ENCODE measurements at regions not wholly inside any gene's neighbourhood (a gene's known extent, or its start where the extent isn't known, plus 50 kb on each side); places are given as distances from the start of the nearest gene placed in this dataset.

DNA sequence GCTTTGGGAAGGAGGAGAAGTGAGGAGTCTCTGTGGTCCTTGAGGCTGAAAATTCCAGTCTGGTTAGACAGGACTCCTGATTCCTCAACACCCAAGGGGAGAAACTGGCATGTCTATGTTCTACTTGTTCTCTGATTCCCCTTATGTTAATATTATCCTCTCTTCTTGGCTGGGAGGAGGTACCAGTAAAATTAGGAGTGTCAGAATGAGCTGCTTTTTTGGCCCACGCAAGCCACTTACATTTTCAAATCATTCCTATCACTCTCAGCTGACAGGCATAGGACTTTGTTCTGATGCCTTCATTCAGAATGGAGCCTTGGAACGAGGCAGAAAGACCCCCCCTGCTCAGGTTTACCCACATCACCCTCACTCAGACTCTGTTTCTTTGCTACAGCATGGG, 1077.2 kb downstream of the BCL11B start:
- TF ChIP-seq MXI1 (conservative IDR thresholded peaks at IDR 0.05; ENCODE audit: poor library complexity, severe bottlenecking) = no peak
- TF ChIP-seq, protein P1, sequence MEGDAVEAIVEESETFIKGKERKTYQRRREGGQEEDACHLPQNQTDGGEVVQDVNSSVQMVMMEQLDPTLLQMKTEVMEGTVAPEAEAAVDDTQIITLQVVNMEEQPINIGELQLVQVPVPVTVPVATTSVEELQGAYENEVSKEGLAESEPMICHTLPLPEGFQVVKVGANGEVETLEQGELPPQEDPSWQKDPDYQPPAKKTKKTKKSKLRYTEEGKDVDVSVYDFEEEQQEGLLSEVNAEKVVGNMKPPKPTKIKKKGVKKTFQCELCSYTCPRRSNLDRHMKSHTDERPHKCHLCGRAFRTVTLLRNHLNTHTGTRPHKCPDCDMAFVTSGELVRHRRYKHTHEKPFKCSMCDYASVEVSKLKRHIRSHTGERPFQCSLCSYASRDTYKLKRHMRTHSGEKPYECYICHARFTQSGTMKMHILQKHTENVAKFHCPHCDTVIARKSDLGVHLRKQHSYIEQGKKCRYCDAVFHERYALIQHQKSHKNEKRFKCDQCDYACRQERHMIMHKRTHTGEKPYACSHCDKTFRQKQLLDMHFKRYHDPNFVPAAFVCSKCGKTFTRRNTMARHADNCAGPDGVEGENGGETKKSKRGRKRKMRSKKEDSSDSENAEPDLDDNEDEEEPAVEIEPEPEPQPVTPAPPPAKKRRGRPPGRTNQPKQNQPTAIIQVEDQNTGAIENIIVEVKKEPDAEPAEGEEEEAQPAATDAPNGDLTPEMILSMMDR (IDR thresholded peaks at IDR 0.05; ENCODE audit: poor library complexity, severe bottlenecking) = no peak
- TF ChIP-seq EZH2 (IDR thresholded peaks at IDR 0.05; ENCODE audit: borderline replicate concordance, insufficient read depth, low read length, poor library complexity, severe bottlenecking) = no peak
- no peak for TF ChIP-seq RAD21 (conservative IDR thresholded peaks at IDR 0.05)
- TF ChIP-seq EP300 (conservative IDR thresholded peaks at IDR 0.05; ENCODE audit: poor library complexity, severe bottlenecking) = no peak
- TF ChIP-seq POLR2AphosphoS5 (IDR thresholded peaks at IDR 0.05) = no peak

All from neural cell (in vitro differentiated cells).